22Rv1 (cell line): ENCODE measurements at regions not wholly inside any gene's neighbourhood (a gene's known extent, or its start where the extent isn't known, plus 50 kb on each side); places are given as distances from the start of the nearest gene placed in this dataset.

Experiments used
- ZFX ChIP-seq: fragments of 450-650 bp; IDR thresholded peaks from 2 replicates; pipeline ENCODE4 v1.6.1; 2017; ENCODE audit warnings: antibody characterized with exemption, borderline replicate concordance
- TF ChIP-seq, protein P1 (sequence below): fragments of 450-650 bp; IDR thresholded peaks from 2 replicates; pipeline ENCODE4 v1.5.1; 2017; ENCODE audit warnings: mild to moderate bottlenecking

DNA sequence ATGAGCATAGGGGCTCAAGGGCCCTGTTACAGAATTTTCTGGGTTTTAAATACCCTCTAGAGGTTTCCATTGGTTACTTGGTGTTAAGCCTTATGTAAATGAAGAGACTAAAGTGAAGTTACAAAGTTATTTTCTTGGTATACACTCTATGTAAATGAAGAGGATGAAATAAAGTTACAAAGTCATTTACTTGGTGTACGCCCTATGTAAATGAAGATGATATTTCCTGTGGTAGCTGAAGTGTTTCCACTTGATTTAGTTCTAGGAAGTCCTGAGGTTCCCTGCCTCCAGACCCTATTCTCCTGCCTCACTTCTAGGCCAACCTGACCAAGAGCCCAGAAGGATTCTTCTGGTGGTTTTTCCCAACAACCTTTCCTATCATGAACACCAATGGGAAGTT is 126.1 kb downstream of the SPTSSA start:
- TF ChIP-seq, protein P1, sequence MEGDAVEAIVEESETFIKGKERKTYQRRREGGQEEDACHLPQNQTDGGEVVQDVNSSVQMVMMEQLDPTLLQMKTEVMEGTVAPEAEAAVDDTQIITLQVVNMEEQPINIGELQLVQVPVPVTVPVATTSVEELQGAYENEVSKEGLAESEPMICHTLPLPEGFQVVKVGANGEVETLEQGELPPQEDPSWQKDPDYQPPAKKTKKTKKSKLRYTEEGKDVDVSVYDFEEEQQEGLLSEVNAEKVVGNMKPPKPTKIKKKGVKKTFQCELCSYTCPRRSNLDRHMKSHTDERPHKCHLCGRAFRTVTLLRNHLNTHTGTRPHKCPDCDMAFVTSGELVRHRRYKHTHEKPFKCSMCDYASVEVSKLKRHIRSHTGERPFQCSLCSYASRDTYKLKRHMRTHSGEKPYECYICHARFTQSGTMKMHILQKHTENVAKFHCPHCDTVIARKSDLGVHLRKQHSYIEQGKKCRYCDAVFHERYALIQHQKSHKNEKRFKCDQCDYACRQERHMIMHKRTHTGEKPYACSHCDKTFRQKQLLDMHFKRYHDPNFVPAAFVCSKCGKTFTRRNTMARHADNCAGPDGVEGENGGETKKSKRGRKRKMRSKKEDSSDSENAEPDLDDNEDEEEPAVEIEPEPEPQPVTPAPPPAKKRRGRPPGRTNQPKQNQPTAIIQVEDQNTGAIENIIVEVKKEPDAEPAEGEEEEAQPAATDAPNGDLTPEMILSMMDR: no peak
- TF ChIP-seq ZFX: no peak
